PC-9 (cell line): ENCODE measurements at regions not wholly inside any gene's neighbourhood (a gene's known extent, or its start where the extent isn't known, plus 50 kb on each side); places are given as distances from the start of the nearest gene placed in this dataset.

Source experiments
- CTCF ChIP-seq: fragments of 200-600 bp; sonication (generic); conservative IDR thresholded peaks from 2 replicates; pipeline ENCODE4 v1.6.1; 2017; ENCODE audit warnings: mixed run types, antibody characterized with exemption, mild to moderate bottlenecking, moderate library complexity
- EZH2 ChIP-seq: fragments of 200-600 bp; sonication (generic); IDR thresholded peaks from 2 replicates; pipeline ENCODE4 v1.8.0; 2017; ENCODE audit warnings: antibody characterized with exemption, low read depth

- TF ChIP-seq CTCF (no peak), EZH2 (no peak)
Observed at GRCh38 chr4:178799204-178799603, 1357.0 kb upstream of the AGA start.
